Stimulated activated naive CD4-positive, alpha-beta T cell treated with Interleukin-2 at 50 U/mL for 16 hours (primary cell): ENCODE measurements at regions not wholly inside any gene's neighbourhood (a gene's known extent, or its start where the extent isn't known, plus 50 kb on each side); places are given as distances from the start of the nearest gene placed in this dataset.
A peak's percentile ranks its signal among the peaks of the same experiment; 100 is the strongest.

Experiments used
- DNase-seq: peaks from one replicate; lab custom pipeline; 2025; lab: John Stamatoyannopoulos, UW

DNA sequence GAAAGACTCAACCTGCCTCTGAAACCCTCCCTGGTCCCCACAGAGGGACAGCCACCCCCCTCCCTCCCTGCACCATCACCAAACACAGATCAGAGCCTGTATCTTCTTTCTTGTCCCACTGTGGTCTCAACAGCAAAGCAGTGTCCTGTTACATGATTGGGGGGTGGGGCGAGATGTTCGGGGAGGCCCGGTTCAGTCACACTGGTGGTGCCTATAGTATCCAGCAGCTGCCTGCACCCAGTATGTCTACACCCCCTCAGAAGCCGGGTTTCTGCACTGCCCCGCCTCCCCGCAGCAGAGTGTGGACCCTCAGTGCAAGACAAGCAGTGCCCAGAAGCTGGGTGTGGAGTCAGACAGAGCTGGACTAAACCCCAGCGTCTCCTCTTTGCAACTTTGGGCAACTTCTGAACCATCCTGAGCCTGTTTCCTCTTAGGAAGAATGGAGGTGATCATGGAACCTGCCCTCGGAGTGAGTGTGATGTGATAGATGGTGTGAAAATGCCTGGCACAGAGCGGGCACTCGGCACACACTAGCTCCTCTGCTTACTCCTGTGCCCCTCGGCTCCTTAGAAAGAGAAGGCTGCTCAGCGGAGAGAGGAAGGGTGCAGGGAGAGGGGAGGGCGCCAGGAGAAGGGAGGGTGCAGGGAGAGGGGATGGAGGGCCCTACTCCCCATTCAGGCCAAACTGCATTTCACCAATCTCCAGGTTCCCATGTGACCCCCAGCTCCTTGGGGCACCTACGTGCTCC is 84.0 kb upstream of the TNRC6C start:
- DNase-seq, result no peak

DNA sequence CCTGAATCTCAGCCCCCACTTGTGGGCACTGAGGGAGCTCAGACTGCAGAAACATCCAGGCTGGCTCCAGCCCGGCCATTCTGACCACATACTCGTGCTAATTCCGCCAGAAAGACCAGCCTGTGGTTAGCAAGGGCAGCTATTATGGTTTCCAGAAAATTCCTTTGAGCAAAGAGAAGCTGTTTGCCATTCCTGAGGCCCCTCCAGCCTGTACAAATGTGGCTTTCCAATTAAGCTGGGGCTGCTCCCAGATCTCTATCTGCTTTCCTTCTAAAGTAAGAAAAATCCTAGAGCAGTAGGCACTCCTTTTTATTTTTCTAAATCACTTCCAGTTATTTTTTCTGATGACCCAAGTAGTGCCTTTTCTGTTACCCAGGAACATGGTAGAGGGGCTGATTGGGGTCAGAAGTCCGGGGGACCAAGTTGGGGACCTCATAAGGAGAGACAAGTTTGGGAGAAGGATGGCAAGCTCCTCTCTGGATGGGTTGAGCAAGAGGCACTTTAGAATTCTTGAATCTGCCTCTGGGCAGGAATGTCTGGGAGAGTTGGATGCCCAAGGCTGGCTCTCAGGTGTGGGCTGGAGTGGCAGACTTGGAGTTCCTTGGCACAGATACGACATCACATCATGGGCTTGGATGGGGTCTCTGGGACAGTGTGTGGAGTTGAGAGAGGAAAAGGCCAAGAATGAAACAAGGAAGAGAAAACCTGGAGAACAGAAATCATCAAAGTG is 83.3 kb upstream of the TNRC6C start:
- no peak for DNase-seq

DNA sequence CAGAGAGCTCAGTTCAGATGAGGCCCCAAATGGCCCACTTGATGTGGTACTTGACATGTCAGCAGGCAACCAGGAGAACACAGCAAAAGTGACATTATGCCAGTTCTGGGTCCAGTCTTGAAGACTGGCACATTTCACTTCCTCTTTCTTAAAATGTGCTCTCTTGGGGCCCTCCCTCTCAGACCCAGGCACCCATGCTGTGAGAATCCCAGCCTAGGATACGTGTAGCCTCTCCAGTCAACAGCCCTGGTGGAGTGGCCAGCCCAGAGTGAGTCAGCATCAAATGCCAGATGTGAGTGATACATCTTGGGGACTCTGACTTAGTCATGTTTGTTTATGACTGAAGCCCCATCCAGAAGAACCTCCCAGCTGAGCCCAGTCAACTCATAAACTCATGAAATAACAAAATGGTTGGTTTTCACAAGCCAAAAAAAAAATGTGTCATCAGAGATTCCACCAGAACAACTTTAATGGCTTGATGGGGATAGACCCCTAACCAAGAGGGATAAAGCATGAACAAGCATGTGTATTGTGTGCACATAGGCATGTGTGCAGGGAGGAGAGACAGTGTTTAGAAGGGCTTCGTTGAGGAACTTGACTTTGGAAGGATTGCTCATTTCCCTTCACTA is 82.5 kb upstream of the TNRC6C start:
- DNase-seq, result no peak

DNA sequence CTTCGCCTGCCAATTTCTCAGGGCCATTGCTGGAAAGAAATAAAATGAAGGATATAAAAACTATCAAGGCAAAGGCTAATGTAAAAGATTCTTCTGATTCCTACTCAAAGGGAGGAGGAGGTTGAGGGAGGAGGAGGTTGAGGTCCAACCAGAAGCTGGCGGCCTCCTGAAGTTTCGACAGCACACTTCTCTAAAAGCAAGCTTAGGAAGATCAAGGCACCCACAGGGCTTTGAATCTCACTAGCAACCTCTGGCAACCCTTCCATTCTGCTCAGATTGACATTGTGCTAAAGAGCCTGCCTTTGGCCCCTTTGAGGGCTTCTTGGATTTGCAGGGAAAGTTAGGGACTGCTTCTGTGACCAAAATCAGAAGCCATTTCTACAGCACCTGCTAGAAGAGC is 81.5 kb upstream of the TNRC6C start:
- no peak for DNase-seq

DNA sequence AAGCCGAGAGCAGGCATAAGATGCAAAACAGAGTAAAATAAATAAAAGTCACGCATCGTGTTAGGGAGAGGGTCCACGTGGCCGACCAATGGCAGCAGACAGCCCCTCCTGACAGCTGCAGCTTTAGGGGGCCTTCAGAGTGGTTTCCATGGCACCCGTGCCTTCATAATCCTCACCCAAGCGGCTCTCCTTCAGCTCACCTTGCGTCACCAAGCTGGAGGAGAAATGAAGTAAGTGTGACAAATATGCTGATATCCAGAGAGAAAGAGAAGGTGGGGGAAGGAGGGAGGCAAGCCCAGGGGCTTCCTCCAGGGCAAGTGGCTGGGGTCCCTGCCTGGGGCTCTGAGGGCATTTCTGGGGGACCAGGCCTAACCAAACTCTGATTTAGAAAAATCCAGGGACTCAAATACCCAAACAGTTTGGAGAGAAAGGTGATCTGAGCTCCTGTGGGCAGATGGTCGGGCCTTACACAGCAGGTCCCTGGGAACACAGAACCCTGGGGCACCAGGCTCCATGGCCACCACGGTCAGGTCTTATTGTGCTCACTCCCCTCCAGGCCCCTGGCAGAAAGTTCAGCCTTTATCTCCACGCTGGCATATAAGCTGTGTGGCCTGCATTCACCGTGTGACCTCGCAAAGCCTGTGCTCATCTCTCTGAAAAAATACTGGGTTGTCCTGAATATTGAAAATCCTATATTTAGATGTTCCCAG is 80.7 kb upstream of the TNRC6C start:
- no peak for DNase-seq

DNA sequence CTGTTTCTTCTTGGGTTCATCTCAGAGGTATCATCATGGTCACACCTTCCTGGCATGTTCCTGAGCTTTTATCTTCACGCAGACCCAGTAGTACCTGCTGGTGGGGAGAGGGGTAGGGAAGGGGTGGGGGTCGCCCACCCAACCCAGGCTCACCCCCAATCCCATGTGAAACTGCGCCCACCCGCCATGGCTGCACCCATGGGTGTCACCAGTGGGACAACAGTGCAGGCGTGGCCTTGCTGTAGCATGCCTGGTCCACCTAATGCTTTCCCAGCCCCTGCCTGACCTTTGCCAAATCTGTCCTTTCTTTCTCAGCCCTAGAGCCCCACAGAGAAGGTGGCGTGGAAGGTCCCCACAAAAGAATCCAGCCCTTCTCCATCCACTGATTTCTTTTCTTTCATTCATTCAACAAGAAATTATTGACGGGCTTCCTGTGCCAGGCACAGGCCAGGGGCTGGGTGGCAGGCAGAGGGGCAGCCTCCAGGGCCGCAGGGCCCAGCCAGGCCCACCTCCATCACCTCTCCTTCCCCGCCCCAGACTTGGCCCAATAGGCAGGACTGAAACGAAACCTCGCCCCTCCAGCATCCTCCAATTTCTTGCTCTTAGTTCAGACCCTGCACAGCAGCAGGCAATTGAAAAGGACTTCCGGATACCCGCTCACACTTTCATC is 79.1 kb upstream of the TNRC6C start:
- no peak for DNase-seq

DNA sequence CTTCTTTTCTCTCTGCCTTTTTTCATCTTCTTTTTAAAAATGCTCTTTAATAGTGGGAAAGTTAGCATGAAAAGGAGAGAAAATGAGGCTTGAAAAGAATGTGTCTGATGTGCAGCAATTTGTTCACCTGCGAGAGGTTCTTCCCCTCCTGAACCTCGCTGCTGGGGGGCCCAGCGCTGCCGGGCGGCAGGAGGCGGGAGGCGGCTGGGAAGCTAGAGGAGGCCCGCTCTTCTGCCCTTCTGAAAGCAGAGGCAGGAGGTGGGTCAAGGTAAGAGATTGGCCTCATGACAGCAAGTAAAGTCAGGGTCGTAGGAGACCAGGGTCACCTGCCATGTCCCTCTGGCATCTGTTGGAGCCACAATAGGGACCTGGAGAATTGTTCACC is 78.6 kb upstream of the TNRC6C start:
- no peak for DNase-seq

DNA sequence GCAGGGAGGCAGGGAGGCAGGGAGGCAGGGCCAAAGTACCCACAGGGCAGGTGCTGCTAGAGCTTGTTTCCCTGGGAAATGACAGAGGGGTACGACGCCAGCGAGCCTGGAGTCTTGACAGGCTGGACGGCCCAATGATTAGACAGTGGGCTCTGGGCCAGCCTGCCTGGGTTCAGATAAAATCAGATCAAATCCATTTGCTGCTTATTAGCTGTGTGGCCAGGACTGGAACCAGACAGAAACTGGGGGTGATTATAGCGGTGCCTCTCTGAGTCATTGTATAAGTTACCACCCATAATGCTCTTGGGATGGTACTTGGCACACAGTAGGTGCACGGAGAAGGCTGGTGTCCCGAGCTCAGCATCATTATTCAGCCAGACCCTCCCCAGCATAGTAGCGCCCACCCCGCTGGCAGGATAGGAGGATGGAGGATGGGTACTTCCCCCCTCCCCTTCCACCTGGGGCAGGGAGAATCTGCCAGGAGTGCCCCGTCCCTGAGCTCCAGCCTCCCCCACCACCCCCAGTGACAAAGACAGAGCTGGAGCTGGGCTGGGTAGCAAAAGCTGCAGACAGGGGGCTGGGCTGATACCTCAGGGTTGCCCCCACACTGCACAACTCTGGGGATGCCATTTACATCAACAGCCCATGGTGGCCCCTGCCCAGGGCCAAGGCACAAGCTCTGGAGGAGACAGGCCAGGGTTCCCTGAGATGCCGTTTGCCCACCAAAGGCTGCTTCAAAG is 77.6 kb upstream of the TNRC6C start:
- DNase-seq, result no peak

DNA sequence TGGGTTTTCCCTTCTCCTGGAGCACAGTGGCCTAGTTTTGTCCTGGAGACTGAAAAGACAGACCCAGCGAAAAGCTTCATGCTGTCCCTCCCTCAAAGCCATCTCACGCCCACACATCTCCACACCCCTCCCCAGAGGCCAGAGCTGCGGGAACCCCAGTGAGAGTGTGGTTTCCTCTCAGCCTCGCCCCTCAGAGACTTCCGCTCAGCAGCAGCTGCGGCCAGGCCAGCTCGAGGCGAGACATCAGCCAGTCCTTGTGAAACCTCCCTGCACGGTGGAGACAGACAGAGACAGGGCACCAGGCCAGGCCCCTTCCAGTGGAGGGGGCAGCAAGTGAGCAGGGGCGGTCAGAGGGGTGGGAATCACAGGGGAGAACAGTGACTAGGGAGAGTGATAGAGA is 77.0 kb upstream of the TNRC6C start:
- peak; percentile 64 for DNase-seq

DNA sequence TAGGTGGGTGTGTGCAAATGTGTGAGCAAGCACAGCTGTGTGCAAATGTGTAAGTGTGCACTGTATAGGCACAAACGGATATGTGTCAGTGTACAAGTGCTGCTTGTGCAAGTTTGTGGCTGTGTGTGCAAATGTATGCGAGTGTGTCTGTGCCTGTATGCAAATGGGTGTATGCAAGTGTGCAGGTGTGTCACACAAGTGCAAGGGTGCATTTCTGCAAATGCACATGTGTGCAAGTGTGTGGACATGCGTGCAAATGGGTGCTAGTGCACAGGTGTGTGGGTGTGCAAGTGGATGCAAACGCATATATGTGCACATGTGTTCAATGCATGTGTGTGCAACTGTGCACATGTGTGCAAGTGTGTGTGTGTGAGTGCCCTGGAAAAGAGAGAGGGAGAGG is 76.5 kb upstream of the TNRC6C start:
- DNase-seq, result no peak

DNA sequence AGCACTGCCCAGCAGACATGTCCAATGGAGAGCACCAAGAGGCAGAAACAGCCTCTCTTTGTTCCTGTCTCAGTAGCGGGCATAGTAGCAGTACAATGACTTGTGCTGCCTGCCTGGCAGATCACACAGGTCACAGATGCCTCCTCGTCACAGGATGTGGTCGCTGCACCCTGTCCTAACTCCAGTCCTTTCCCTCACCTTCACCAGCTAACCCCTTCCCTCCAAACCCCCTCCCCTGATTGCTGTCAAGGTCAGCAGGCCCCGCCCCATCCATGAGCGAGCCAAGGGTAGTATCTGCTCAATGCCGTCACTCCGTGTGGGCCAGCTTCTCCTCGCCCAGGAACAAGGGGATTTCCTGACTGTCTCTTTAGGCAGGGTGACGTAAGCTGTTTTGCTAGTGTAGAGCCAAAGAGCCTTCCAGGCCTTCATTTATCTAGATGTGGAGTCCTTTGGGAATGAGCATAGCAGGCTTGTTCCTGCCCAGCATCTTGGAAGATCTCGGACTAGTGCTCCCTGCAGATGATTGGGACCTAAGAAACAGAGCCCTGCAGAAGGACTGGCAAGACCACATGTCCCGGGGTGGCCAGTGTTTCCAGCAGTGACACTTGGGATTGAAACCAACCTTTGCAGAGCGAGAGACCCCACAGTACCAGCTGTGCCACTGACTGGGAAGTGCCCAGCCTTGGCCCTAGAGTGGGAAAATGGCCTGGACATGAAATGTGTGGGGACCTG is 75.9 kb upstream of the TNRC6C start:
- DNase-seq, result peak; percentile 75

DNA sequence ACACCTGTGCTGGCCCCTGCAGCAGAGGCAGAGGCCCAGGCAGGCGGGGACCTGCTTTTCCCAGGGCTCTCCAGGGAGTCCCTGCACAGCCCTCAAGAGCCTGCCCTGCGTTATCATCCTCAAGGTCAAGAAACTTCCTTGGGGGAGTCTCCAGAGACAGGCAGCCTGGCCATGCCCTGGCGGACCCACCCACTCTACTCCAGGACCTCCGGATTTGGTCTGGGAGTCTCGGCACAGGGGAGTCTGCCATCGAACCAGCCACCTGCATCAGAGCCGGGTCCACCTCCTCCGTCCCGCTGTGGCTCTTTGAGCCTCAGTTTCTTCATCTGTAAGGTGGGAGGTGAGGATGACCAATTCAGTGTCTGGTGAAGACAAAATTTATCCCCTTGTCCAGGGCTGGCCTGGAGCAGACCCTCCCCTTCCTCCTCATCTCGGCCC is 75.3 kb upstream of the TNRC6C start:
- DNase-seq, result no peak

DNA sequence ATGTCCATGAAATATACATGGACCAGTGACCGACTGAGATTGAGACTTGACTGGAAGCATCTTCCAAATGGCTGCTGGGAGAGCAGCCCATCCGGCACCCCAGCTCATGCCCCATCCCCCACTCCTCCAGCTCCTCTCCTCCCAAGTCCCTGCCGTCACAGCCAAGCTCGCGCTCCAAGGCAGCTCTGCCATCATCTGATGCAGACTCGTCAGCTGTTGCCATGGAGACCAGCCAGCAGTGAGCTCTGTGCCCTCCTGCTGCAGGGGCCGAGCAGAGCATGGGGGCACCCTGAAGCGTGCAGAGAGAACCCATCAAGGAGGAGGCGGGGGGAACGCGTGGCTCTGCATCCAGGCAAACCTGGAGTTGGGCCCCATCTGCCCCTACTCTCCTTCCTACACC is 74.5 kb upstream of the TNRC6C start:
- DNase-seq, result no peak

DNA sequence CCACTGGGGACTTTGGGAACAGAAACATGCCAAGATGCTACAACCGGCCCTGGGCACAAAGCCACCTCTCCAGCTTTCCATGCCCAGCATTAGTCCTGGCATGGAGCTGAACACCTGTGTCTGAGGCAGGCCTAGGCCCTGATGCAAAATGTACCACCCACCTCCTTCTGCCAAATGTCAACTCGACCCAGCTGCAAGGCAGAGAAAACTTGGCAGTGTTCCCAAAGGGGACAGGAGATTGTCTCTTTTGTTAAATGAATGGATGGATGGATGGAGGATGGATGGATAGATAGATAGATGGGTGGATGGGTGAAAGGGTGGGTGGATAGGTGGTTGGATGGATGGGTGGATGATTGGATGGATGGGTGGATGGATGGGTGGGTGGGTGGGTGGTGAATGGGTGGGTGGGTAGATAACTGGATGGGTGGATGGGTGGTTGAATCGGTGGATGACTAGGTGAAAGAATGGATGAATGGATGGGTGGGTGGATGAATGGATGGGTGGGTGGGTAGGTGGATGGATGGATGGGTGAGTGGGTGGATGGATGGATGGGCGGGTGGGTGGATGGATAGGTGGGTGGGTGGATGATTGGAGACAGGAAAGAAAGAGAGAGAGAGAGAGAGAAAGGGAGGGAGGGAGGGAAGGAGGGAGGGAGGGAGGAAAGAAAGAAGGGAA is 73.4 kb upstream of the TNRC6C start:
- no peak for DNase-seq

DNA sequence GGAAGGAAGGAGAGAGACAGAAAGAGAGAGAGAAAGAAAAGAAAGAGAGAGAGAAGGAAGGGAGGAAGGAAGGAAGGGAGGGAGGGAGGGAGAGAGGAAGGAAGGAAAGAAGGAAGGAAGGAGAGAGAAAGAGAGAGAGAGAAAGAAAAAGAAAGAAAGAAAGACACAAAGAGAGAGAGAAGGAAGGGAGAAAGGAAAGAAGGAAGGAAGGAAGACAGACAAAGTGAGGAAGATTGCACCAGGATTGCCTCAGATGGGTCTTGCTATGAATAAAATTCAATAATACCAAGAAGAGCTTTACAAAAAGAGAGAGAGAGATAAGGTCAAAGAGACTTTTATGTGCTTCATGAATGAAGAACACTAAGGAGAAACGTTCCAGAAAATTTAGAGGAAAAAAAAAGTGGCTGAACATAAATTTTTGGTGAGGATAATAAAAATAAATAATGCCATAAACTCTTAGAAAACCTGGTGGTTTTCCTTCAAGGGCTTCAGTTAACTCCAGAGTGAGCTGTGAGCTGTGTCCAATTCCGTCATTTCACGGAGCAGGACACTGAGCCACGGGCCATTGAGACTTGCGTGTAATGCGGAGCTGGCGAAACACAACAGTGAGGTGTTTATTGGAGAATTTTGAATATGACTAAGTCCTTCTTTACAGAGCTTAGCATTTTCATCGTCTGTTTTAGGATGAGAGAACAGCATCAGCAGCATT is 72.7 kb upstream of the TNRC6C start:
- DNase-seq, result no peak

DNA sequence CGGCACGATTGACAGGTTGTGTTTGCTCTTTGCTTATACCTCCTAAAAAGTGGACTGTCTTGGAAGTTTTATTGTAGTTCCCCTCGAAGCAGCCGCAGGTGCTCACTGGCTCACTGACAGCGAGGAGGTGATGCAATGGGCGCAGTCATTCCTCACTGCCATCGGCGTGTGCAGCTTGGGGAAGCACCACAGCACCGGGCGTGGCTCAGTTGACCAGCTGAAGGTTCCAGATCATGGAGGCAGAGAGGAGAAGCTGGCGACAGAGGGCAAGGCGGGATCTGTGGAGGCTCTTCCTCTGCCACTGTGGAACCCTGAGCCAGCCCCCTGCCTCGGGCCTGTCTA is 72.1 kb upstream of the TNRC6C start:
- no peak for DNase-seq

DNA sequence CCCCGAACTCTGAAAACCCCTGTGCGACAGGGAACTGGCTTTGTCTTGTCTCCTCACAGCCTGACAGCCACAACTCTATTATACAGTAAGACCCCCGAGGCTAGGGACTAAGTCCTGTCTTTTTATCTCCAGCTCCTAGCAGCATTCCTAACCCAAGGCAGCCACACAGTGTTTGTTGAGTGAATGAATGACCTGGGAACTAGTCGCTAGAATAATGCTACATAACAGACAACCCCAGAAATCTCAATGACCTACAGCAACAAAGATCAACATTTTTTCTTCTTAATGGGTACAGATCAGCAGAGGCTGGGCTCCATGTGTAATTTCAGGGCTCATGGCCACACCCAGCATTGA is 71.4 kb upstream of the TNRC6C start:
- no peak for DNase-seq

DNA sequence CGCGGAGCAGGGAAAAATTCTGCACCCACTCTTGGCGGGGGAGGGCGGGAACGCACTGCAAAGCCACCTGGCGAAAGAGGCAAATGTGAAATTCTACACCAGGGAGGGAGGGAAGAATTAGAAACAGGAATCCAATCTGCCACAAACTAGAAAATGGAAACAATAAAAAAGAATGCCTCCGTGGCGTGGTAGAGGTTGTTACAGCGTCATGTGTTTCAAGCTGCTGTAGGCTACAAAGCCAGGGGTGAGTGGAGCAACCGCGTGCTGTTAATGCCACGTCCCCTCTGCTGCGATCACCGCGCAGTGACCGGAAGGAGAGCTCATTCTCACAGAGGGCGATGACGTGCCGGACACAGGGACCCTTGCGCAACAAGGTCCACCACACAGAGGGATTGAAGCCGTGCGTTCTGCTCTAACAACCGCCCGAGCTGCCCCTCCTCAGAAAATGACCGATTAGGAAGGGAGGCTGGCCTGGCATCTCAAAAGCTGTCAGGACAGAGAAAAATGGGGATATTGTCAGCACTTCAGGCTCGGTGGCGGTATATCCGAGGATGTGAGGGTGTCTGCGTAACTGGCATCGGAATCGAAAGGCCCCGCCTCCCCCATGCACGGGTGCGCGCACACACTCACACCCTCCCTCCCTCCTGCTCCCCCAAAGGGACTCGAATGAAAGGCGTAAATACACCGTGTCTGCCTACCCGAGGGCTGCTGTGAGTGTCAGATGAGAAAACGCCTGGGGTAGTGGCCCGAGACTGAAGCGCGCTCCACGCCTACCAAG is 70.8 kb upstream of the TNRC6C start:
- peak; percentile 72 for DNase-seq
